ENCODE measurements at regions not wholly inside any gene's neighbourhood (a gene's known extent, or its start where the extent isn't known, plus 50 kb on each side); places are given as distances from the start of the nearest gene placed in this dataset.
"Not testable (repeated sequence)": the region's sequence is repeated elsewhere in the genome, so short reads cannot be mapped to it uniquely, and the experiment has no call there.

- no peak overlapping the region for H3K4me3 ChIP-seq (ENCODE audit: low read depth, low read length)
- no peak for TF ChIP-seq CTCF (conservative IDR thresholded peaks at IDR 0.05; ENCODE audit: low read depth, low read length)
- DNase-seq (ENCODE audit: low read depth) = no peak
Observed at GRCh38 chr9:100639854-100640253, 62.0 kb downstream of the CAVIN4 start.

- no peak overlapping the region for H3K4me3 ChIP-seq (ENCODE audit: low read depth, low read length)
- no peak for DNase-seq (ENCODE audit: low read depth)
- no peak for TF ChIP-seq CTCF (conservative IDR thresholded peaks at IDR 0.05; ENCODE audit: low read depth, low read length)
Observed at GRCh38 chr9:100640447-100641050, 62.7 kb downstream of the CAVIN4 start.

DNA sequence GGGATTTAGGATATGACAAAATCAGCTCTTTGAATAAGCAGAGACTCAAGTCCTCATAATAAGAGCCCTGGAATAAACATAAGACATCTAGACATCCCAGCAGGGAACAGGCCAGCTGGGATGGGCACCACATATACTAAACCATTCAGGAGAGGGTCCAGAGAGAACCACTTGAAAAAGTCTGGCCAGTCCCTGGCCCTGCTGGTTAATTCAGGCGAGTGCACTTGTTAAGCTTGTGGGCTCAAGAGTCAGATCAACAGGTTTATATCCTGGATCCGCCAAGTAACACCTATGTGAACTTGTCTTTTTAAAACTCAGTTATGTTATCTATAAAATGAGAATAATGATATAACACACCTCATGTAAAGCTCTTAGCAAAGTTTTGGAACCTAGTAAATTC, 63.3 kb downstream of the CAVIN4 start:
- TF ChIP-seq CTCF (conservative IDR thresholded peaks at IDR 0.05; ENCODE audit: low read depth, low read length) = no peak
- no peak overlapping the region for H3K4me3 ChIP-seq (ENCODE audit: low read depth, low read length)
- DNase-seq (ENCODE audit: low read depth) = no peak

DNA sequence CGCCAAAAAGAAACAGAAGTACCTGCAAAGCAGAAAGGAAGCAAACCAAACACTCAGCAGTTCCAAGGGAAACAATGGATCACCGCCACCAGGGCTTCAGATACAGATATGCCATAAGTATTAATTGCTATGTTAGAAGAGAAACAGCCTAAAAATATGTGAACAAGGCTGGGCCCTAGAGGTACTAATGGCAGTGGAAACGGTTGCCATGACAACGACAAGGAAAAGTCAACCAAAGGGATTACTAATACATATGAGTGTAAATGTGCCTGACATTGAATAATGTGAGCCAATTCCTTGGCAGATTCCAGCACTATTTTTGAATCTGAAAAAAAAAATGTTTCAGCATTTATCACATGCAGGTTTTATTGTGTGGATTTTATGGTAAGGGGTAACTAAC, 75.0 kb downstream of the CAVIN4 start:
- DNase-seq (ENCODE audit: low read depth) = no peak
- TF ChIP-seq CTCF (conservative IDR thresholded peaks at IDR 0.05; ENCODE audit: low read depth, low read length) = no peak
- H3K4me3 ChIP-seq (ENCODE audit: low read depth, low read length) = no peak overlapping the region

- H3K4me3 ChIP-seq (ENCODE audit: low read depth, low read length) = no peak overlapping the region
- no peak for TF ChIP-seq CTCF (conservative IDR thresholded peaks at IDR 0.05; ENCODE audit: low read depth, low read length)
- DNase-seq (ENCODE audit: low read depth) = no peak
Observed at GRCh38 chr9:100653643-100654334, 75.9 kb downstream of the CAVIN4 start.

GRCh38 chr9:100656851-100657250, 79.0 kb downstream of the CAVIN4 start:
- not testable (repeated sequence) for DNase-seq (ENCODE audit: low read depth); H3K4me3 ChIP-seq (ENCODE audit: low read depth, low read length)

- TF ChIP-seq CTCF (conservative IDR thresholded peaks at IDR 0.05; ENCODE audit: low read depth, low read length) = no peak
- DNase-seq (ENCODE audit: low read depth) = no peak
Observed at GRCh38 chr9:100661668-100662067, 83.8 kb downstream of the CAVIN4 start.

More at GRCh38 chr9:100661668-100662067, 83.8 kb downstream of the CAVIN4 start:
- no peak overlapping the region for H3K4me3 ChIP-seq (ENCODE audit: low read depth, low read length)

Measured in epithelial cell of proximal tubule (primary cell).